WI38 (cell line): ENCODE measurements at regions not wholly inside any gene's neighbourhood (a gene's known extent, or its start where the extent isn't known, plus 50 kb on each side); places are given as distances from the start of the nearest gene placed in this dataset.

ENCODE experiments used
- H3K4me3 ChIP-seq: 2 replicates; pipeline ENCODE4 v1.5.1; 2011; ENCODE audit warnings: low read depth, mild to moderate bottlenecking, control low read depth, low read length
- CTCF ChIP-seq: IDR thresholded peaks from 2 replicates; pipeline ENCODE4 v1.5.1; 2012; ENCODE audit warnings: low read depth, mild to moderate bottlenecking, control low read depth, low read length

DNA sequence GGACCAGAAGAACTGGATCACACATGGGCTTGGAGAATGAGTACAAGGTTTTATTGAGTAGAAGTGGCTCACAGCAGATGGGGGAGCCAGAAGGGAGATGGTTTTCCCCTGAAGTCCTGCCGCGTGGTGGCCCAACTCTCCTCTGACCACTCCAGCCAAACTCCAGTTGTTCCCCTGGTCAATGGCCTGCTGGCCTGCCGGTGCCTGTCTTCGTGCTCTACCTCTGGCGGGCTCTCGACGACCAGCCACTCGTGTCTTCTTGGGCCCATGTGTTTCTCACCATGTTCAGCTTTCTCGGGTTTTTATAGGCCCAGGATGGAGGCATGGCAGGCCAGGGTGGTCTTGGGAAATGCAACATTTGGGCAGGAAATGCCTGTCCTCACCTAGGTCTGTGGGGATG lies 519.6 kb downstream of the CYLC2 start:
- H3K4me3 ChIP-seq = no peak overlapping the region
- no peak for TF ChIP-seq CTCF

- H3K4me3 ChIP-seq = no peak overlapping the region
- TF ChIP-seq CTCF = no peak
These were observed 527.3 kb downstream of the CYLC2 start for GRCh38 chr9:103522409-103522808.

- no peak overlapping the region for H3K4me3 ChIP-seq
- TF ChIP-seq CTCF = no peak
These were observed 535.8 kb downstream of the CYLC2 start for GRCh38 chr9:103530934-103531333.

GRCh38 chr9:103533318-103533717 lies 538.2 kb downstream of the CYLC2 start:
- H3K4me3 ChIP-seq = no peak overlapping the region
- no peak for TF ChIP-seq CTCF

DNA sequence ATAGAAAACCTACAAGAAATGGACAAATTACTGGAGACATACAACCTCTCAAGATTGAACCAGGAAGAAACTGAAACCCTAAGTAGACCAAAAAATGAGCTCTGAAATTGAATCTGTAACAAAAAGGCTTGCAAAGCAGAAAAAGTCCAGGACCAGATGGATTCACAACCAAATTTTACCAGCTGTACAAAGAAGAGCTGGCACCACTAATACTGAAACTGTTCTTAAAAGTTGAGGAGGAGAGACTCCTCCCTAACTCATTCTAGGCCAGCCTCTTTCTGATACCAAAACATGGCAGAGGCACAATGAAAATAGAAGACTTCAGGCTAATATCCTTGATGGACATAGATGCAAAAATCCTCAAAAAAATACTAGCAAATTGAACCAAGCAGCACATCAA lies 542.3 kb downstream of the CYLC2 start:
- TF ChIP-seq CTCF = no peak
- H3K4me3 ChIP-seq = no peak overlapping the region

DNA sequence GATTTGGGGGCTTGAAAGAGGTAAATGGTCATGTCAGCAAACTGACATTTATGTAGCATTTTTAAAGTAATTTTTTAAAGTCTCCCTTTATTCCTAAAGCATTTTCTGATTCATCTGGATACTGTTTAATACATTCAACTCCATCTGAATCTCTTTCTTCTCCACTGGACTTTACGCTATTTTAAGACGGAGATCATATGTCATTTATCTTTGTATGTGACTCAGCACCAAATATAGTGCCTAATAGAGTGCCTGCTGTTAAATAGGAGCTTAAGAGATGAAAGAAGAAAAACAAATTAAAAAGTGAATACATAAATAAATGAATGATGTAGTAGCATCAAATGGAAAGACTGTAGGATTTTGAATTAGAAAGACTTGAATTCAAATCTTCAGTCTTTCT lies 548.8 kb upstream of the SMC2 start:
- no peak for TF ChIP-seq CTCF

DNA sequence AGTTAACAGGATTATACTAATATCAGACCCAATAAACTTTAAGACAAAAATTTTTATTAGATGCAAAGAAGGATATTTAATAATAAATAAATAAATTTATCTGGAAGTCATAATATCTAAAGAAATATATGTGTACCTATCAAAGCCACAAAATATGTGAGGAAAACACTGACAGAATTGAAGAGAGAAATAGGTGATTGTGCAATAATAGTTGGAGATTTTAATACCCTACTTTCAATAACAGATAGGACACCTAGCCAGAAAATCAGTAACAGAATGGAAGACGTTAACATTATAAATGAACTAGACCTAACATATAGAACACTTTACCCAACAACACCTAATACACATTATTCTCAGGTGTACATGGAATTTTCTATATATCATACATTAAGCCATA lies 541.4 kb upstream of the SMC2 start:
- TF ChIP-seq CTCF = no peak

More for the DNA sequence above, 548.8 kb upstream of the SMC2 start:
- no peak overlapping the region for H3K4me3 ChIP-seq

More for the DNA sequence above, 541.4 kb upstream of the SMC2 start:
- no peak overlapping the region for H3K4me3 ChIP-seq
